VCaP (cell line): ENCODE measurements at regions not wholly inside any gene's neighbourhood (a gene's known extent, or its start where the extent isn't known, plus 50 kb on each side); places are given as distances from the start of the nearest gene placed in this dataset.

Experiments
- H3K27ac ChIP-seq: fragments of 450-650 bp; 2 replicates; pipeline ENCODE4 v1.5.1; 2017
- TF ChIP-seq, protein P1 (sequence below): fragments of 450-650 bp; conservative IDR thresholded peaks from 2 replicates; pipeline ENCODE4 v1.5.1; 2017; ENCODE audit warnings: mild to moderate bottlenecking, moderate library complexity

DNA sequence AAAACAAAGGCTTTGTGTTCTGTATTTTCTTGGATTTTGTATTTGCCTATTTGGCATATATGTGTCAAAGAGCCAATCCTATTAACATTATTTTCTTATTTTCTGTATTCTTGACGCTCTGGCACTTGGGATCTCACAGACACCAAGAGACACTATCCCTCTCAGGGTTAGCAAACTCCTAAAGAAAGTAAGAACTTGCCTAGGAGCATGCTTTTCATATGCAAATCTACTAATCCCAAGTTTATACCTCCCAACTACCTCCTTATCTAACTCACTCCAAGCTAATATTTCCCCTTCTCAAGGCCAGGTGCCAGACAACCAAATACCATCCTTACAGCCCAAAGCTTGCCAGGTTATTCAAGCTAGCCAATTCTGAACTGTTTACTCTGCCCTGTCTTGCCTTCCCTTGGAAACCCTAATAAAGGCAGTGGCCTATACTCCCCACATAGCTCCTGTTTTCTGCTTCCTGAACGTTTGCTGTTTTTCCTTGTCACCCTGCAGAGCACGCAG, 455.4 kb upstream of the ANO3 start:
- no peak overlapping the region; the same call in 1 of the 2 replicates for H3K27ac ChIP-seq
- TF ChIP-seq, protein P1, sequence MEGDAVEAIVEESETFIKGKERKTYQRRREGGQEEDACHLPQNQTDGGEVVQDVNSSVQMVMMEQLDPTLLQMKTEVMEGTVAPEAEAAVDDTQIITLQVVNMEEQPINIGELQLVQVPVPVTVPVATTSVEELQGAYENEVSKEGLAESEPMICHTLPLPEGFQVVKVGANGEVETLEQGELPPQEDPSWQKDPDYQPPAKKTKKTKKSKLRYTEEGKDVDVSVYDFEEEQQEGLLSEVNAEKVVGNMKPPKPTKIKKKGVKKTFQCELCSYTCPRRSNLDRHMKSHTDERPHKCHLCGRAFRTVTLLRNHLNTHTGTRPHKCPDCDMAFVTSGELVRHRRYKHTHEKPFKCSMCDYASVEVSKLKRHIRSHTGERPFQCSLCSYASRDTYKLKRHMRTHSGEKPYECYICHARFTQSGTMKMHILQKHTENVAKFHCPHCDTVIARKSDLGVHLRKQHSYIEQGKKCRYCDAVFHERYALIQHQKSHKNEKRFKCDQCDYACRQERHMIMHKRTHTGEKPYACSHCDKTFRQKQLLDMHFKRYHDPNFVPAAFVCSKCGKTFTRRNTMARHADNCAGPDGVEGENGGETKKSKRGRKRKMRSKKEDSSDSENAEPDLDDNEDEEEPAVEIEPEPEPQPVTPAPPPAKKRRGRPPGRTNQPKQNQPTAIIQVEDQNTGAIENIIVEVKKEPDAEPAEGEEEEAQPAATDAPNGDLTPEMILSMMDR: no peak

DNA sequence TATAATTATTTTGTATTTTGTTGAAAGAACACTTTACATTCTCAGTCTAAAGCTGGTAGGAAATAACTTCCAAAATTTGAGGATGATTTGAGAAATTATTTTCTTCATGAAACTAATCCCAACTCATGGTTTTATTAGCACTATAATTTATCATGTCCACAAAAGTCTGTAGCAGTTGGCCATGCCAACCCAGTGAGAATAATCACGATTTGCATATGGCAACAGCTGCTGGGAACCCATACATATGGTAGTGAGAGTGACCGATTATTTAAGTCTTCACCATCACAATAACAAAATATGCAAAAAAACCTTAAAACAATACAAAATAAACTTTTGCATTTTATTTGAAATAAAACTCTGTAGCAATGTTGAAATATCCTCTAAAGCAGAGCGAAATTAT, 445.9 kb upstream of the ANO3 start:
- no peak overlapping the region for H3K27ac ChIP-seq
- TF ChIP-seq, protein P1: no peak

DNA sequence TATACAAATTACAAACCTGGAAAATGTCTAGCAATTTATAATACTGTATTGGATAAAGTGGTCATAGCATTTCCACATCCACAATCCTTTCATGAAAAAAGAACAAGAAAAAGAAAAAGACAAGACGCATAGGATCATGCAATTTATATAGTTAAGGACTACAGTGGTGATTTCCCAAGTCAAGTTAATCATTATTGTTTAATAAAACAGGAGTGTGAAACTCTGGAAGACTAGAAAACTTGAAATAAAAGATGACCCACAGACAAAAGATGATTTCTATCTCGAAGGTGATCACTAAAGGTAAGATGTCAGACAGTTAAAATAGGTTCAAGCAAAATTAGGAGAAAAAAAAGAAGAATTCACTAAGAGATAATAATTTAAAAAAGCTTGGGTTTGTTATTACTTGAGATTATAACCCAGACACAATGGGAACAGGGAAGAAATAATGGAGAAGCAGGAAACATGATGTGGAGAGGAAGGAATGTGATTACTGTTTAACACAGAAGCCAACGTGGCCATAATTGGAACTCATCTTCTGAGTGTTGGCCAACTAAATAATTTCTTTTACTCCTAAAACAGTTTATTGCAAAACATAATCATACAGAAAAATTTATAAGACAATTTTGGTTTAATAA, 441.2 kb upstream of the ANO3 start:
- TF ChIP-seq, protein P1: no peak
- no peak overlapping the region for H3K27ac ChIP-seq

DNA sequence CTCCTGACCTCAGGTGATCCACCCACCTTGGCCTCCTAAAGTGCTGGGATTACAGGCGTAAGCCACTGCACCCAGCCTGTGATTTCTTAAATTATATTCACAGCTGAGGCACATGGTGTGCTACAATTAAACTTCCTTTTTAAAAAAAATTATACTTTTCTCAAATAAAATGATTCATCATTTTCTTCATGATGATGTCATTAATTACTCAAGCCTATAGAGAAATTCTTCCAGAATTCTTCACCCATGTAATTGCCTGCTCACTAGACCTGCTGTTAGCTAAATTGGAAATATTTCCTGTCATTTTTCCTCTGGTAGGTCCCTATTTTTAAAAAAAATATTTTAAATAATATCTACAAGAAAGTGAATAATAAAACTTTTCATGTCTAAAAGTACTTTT, 440.0 kb upstream of the ANO3 start:
- TF ChIP-seq, protein P1: no peak
- no peak overlapping the region for H3K27ac ChIP-seq

DNA sequence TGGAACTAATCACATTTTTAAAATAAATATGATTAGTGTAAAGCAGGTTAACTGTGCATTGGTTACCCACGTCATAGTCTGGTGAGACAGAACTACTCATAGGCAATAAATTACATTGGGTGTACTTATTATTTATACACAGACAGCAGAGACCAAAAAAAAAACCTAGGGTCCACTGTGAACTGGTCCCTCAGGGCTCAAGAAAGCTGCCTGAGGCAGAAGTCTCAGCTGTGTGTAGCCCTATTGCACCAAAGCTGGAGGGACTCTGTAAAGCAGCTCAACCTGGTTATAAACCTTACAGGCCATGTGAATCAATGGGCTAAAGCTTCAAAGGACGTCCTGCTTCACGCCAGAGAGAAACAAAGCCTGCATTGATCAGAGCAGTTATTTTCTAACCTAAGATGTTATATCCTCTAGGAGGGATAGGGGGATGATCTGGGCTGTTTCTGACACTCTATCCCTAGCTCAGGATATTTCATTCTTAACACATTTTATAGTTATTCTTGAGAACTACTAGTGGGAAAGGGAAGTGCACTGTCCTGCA, 432.2 kb upstream of the ANO3 start:
- TF ChIP-seq, protein P1: no peak
- no peak overlapping the region for H3K27ac ChIP-seq

DNA sequence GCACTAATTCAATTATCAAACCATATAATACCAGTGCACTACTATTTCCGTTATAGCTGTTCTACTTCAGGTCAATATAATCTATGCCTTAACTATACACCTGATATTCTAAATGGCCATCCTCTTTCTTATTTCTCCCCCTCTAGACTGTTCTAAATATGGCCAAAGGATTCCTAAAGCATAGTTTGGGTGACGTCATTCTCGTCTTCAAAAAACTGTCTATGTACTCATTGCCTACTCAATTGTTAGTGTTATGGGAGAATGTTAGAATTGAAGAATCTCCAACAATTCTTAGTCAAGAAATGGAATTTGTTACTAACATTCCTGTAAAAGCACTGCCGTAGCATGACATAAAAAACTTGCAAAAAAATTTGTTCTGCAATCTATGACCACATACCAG, 431.1 kb upstream of the ANO3 start:
- no peak overlapping the region for H3K27ac ChIP-seq
- TF ChIP-seq, protein P1: no peak

DNA sequence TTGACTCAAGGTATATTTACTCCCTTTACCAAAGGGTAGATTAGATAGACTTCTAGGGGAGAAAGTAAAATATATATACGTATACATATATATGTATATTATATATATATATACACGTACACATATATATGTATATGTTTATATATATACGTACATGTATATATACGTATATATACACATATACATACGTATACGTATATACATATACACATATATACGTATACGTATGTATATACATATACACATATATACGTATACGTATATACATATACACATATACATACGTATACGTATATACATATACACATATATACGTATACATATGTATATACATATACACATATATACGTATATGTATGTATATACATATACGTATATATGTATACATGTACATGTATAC, 430.5 kb upstream of the ANO3 start:
- TF ChIP-seq, protein P1: no peak
- H3K27ac ChIP-seq: no peak overlapping the region
